HT-29 (cell line): ENCODE measurements at regions not wholly inside any gene's neighbourhood (a gene's known extent, or its start where the extent isn't known, plus 50 kb on each side); places are given as distances from the start of the nearest gene placed in this dataset.

Experiments
- DNase-seq: peaks from one replicate; pipeline ENCODE4 v3.0.0-alpha.2; 2015; ENCODE audit warnings: low spot score

DNA sequence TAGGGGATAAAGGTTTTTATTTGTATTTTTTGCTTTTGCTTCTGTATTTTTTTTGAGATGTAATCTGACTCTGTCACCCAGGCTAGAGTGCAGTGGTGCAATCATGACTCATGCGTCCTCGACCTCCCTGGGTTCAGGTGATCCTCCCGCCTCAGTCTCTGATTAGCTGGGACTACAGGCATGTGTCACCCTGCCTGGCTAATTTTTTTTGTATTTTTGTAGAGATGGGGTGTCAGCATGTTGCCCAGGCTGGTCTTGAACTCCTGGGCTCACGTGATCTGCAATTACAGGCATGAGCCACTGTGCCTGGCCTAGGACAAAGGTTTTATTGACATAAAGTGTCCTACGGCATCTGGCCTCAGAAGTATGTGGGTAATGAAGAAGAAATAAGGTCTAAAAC, 297.1 kb upstream of the C9orf72 start:
- DNase-seq, result no peak

DNA sequence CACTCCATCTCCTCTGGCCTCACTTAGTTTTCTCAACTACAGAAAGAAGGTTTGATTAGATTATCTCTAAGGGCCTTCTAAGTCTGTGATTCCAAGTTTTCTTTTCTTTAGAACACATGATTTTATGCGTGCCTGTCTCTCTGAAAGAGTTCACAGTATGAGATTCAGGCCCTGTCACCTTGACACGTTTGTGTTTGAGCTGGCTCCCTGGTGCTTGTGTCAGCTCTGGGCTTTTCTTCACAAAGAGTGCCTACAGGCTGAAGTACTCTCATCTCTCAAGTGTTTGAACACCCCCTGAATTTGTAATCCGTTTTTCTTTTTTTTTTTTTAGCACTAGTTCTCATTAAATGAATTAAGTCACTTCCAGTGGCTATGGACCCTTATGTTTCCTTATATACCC, 306.9 kb upstream of the C9orf72 start:
- DNase-seq, result no peak

DNA sequence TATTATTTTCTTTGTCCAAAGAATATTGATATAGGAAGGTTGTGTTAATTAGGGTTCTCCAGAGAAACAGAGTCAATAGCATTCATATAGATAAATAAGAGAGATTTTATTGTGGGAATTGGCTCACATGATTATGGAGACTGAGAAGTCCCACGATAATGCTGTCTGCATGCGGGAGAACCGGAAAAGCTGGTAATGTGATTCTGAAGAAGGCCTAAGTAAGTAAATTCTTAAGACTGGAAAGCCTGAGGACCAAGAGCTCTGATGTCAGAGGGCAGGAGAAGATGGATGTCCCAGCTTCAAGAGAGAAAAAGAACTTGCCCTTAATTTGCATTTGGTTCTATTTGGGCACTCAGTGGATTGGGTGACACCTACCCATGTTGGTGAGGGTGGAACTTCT, 307.4 kb upstream of the C9orf72 start:
- no peak for DNase-seq

DNA sequence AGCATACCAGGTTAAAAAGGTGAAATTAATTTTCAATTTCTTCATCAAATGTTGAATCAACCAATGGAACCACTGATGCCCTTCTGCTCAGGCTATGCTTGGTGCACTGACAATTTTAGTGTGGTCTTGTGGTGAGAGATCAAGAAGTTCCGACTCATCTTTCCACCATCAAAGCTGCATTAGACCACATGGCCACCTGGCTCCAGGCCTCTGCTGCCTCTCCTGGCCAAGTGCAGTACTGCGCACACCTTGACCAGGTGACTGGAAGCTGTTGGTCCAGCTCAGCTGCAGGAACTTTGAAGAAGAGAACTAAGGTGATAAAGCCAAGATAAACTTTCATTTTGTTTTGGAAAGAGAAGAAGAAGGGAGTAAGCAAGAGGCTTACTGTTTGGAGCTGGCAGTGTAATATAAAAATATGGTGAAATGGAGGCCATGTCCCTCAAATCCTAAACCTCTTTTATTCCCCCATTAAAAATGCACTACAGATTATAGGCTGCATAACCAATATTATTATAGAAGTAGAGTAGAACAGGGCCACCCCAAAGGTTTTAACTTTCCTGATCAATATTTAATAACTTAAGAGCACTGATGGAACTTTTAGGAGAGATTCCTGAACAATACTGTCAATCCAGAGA, 315.5 kb upstream of the C9orf72 start:
- DNase-seq, result peak; percentile 66

DNA sequence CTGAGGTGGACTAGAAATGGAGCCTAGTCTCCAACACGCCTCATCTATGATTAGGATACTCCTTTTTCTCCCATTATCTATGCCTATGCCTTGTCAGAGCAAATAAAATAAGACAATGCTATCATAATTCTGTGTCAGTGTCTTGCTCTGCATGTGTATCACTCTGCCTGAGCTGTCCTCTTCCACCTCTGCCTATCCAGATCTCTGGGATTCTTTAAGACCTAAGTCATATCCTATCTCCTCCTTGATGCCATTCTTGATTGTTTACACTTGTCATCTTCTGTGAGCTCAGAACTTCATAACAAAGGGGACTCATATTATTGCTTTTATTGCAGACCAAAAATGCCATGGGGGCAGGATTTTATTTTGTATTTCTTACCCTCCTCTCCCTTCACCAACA, 351.2 kb upstream of the C9orf72 start:
- DNase-seq, result no peak

DNA sequence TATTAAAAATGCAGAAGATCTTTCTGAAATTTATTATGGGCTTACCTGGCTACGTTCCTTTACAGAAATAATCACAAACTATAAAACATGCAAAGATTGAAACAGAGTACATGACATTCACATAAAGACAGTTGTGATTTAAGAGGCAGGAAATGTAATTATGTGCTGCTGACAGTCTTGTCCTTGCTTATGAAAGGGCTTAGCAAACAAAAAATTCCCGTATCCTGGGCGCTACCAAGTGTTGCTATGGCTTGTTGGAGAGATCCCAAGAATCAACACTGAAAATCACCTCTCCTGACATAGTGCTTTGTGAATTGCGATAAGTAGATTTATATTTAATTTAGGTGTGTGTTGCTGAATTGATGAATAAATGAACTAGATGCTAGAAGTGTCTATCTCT, 352.5 kb upstream of the C9orf72 start:
- no peak for DNase-seq

DNA sequence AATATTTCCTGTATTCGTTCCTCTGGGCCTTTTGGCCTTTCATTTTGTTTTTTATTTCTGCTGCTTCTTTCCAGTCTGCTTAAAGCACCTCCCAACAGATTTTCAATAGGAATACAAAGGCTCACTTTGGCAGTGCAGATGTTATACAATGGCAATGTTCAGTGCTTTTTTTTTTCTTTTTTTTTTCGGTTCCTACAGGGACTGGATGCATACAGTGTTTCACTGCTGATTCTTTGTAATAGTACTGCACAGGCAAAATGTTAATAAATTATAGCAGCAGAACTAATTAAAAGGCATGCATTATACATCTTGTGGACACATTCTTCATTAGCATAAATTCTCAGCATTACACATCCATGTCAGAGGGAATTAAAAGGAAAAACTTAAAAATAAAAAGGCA, 356.6 kb upstream of the C9orf72 start:
- DNase-seq, result no peak

DNA sequence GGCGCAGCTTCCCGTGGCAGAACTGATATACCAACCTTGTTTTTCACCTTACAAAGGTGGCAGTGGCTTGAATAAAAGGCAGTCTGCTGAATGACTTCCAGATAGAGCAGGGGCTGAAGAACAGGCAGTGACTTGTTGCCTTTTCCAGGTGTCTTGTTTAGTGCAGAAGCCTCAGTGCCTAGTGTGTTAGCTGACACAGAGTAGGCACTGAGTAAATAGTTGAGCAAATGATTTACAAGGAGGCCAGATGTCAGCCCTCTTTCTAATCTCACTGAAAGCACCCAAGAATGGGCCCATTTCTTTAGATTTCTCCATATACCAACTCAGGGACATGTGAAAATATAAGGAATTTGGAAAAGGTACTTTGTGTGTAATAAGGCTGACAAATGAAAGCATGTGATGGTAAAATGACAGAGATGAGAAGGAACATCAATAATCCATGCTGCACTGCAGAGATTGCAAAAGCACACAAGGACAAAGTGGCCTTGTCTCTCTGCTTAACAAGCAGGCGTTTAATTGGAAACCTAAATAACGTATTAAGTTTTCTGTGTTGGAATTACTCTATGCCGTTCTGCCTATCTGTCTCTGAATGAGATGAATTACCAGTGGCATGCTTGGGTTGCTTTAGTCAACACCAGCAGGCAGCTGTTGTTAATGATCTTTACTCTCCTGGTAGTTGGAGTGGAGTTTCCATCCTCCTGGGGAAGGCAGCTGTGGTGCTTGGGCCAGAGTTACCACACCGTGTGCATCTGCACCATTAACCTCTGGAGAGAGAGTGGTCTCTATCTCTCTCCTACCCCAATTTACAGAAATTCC, 360.1 kb upstream of the C9orf72 start:
- DNase-seq, result no peak

DNA sequence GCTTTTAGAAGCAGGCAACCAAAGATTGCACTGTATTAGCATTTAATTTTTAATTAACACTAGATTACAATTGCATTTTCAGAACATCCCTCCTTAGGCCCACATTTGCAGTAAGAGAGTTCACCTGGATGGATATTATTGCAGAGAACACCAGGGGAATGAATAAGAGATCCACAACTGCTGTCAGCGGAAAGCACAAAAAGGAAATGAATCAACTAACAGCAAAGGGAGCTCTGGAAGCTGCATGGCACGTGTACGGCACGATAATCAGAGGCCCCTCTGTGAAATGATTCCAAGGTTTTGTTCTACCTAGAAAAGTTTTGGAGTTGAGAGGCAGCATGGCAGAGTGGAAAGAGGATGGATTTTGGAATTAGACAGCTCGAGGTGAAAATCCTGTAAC, 361.2 kb upstream of the C9orf72 start:
- no peak for DNase-seq

DNA sequence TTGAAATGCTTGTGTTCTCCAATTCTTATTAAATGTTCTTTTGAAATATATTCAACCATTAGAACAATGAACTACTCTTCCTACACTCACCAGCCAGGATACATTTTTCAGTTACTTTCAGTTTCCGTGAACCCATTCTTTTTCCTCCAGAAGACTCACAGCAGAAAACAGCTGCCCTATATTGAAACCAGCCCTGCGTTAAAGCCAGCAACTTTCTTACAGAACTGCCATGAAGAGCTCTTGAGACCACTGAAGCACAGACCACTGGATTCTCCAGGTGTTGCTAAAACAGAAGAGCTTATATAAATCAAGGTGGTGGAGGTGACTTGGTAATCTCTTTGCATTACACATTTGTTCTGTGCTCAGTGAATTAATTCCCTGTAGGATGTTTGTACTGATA, 365.9 kb upstream of the C9orf72 start:
- DNase-seq, result no peak

DNA sequence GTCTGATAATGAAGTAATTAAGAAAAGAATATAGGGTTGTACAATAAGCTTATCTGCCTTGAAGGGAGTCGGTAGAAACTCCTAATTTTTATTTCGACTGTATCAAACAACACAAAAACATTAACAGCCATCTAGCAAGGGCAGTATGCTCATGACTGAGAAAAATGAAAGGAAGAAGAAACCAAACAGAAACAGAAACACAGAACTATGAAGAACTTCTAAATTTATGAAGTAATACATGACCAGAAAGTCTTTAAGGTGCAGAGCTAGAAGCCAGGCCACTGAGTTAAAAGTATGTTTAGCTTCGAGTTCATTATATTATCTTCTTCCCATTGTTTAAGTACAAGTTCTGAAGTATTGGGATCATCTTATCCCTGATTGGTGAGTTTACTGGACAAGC, 367.3 kb upstream of the C9orf72 start:
- DNase-seq, result no peak

DNA sequence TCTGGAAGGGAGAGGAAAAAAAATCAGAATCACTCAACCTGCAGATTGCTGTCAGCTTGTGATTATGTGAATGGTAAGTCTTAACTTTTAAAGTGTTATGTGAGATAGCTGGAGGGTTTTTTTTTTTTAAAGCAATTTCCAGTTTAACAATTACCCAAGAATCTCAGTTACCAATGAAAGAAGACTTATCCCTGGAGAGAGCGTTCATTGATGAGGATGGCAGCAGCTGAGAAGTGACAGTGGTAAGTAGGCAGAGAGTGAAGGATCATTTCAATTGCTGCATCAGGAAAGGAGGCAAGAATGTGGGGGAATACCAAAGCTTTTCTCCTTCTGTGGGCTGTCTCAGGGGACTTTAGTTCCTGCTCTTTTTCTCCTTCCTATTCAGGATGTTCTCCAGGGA, 370.2 kb upstream of the C9orf72 start:
- DNase-seq, result no peak

DNA sequence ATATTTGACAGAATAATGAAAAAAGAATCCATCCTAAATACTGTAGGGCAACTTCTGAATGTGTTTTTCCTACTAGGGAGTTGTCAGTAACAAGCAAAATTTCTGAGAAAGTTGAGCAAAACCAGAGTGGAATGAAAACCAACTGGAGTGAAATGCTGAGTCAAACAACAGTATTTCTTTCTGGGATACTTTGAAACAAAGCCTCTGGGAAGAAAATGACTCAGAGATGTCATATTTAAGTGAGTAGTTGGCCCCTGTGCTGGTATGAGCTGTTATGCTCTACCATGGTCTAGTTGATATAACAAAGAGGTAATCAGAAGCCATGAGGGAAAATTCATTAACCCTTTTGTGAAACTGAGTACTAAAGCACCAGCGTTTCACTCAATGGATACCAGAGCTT, 372.1 kb upstream of the C9orf72 start:
- DNase-seq, result no peak

DNA sequence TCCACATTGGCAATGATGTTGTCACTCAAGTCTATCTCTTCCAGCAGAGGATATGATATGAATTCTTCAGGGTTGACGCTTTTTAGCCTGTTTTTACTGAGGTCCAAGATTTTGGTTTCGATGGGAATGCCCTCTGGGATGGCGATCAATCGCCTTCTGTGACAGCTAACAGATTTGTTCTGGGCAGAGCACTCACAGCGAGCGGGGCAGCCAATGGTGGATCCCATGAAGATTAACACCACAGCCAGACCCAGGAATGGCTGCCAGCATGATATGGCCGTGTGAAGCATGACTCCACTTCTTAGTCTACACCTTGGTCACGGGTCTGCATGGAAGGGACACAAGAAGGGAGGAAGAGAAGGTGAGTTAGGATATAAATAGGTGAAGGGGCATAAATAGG, 377.1 kb upstream of the C9orf72 start:
- DNase-seq, result no peak

DNA sequence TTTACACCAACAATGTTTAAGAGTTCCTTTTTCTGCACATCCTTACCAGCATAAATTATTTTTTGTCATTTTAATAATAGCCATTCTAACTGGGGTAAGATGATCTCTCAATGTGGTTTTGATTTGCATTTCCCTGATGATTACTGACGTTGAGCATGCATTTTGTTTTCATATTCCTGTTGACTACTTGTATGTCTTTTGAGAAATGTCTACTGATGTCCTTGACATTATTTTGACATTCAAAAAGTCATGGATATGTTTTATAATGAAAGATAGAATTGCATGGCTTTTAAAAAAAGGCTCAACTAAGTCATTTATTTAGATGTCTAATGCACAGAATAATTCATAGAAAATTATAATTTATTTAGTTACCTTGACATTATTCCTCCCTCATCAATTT, 381.6 kb upstream of the C9orf72 start:
- no peak for DNase-seq

DNA sequence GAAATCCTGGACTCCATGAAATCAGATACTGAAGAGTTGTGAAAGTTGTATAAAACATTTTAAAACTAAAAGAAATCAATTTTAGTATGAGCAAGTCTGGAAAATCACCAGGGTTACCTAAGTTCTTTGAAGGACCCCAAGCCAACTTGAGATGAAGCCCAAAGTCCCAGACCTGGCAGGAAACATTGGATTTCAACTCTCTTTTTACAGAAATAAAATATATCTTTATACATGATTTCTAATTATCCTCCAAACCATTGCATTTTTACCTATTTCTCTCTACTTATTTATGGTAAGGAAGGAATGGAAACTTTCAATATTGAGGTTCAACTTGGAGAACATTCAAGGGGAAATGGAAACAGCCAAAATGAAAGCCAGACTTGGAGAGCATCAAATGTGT, 390.6 kb upstream of the C9orf72 start:
- no peak for DNase-seq

DNA sequence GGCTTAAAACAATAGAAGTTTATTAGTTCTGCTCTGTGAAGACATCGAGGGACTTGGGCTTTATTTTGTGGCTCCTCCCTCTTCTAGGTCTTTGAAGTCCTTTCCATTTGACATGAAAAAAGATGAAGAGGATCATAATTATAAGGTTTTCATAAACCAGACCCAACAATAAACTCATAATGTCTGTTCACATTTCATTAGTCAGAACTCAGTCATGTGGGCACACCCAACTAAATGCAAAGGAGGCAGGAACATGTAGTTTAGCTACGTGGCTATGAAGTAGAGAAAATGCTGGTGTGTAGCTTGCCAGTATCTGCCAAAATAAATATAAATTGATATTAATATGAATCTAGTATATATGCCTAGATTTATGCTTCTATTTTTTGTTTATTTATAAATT, 393.9 kb upstream of the C9orf72 start:
- no peak for DNase-seq

DNA sequence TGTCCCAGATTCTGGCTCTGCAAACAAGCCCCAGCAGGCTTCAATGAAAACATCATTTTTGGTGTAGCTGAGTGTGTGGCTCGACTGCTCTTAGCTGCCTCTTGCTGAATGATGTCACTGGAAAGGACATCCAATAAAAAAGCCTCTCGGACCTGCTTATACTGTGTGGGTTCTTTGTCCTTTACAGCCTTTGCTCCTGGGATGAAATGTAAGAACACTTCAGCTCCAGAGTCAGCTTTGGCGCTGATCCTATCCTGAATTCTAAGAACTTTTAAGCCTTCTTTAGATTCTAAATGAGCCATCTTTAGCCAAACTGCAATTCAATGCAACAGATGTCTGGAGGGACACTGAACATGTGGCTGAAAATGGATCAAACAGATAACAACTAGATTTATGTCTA, 404.6 kb upstream of the C9orf72 start:
- DNase-seq, result no peak

DNA sequence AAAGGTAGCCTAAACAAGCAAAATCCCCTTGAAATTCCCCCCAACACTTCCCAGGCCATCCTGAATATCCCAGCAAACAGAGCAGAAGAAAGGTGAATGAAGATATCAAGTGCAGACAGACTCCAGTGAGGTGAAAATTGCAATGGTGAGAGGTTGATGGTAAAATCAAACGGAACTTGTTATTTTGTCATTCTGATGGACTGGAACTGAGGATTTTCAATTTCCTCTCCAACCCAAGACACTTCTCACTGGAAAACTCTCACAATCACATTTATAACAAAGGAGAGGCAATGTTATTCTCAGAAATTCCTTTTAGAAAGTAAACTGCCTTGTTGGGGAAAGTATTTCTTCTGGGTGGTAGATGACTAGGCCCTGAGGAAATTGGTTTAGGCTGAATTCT, 412.4 kb upstream of the C9orf72 start:
- no peak for DNase-seq

DNA sequence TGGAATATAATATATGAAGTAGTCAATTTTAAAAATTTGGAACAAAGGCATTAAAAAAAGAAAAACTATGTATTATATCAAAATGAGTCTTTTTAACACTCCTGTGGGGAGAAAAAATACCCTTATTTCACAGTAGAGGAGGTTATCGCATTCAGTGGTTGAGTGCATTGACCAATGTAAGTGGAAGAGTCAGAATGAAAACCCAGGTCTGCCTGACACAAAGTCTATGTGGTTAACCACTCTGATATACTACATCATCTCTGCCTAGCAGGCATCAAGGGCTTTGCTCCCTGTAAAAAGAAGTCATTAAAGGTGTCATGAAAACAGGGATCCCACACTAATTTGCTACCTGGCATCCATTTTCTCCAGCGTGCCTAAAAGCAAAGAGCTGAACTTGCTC, 417.2 kb upstream of the C9orf72 start:
- DNase-seq, result no peak

DNA sequence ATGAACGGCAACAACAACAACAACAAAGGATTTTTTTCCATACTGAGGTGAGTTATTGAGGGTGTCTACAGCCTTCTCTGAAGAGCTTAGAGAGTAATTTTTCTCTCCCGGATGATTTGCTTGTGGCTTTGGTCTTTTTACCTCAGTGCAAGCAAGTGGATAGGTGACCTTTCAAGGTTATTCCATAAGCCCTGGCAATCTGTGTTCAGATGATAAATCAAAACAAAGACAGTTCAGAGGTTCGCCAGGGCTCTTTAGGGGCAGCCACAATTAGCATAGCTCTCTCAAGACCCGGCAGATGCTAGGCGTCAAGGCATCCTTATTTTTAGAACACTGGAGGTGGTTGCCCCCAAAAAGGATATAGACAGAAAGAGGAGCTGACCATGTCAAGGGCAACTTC, 417.9 kb upstream of the C9orf72 start:
- no peak for DNase-seq

DNA sequence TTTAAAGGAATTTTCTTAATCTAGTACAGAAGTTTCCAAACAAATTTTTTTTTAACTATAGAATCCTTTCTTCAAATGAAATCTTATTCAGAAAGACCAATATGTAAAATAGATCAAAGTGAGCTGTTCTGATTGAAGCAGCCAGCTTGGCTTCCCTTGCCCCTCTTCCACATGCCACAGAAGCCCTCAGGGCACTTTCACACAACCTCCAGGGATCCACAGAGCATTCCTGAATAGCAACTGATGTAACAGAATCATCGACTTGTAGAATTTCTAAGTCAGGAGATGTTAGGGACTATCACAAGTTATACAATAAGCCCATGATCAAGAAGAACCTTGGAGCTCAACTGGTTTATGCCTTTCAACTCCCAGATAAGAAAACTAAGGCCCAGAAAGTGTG, 427.8 kb upstream of the C9orf72 start:
- no peak for DNase-seq

DNA sequence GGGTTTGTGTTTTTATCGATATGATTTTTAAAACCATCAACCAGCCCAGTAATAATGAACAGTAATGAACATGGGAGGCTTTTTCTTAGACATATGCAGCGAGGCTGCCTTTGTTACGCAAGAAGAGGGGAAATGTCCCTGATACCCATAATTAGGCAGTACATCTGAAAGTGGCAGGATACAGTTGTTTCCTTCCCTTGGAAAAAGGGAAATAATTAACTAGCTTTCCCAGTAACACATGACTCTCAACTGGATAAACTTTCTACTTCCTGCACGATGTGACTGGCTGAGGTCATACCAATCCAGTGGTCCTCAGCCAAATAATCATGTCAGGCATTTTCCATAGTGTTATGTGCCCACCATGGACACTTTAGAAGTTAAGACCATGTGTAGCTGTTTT, 431.6 kb upstream of the C9orf72 start:
- DNase-seq, result no peak

DNA sequence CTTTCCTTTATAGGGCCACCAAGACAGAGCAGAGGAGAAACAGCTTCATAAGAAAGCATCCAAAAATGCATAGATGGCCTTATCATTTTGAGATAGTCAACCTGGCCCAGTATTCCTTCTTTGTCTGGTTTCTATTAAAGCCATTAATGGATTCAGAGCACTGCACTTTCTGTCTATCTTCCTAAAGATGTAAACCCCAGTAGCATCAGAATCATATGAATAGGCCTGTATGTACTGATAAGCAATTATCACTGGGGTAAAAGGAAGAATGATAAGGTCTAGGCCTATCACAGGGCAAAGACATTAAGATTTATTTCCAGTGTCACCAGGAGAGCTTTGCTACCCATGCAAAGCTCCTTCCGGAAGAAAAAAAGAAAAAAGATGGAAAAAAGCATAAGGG, 432.5 kb upstream of the C9orf72 start:
- DNase-seq, result no peak
